Tibial artery (tissue), 4 donors: ENCODE measurements at regions not wholly inside any gene's neighbourhood (a gene's known extent, or its start where the extent isn't known, plus 50 kb on each side); places are given as distances from the start of the nearest gene placed in this dataset.

Experiments used
- DNase-seq, 2 donors: peaks; one replicate each; pipeline ENCODE4 v3.0.0-alpha.2; 2019
- H3K27ac ChIP-seq, 2 donors: fragments of 200-600 bp; sonication (generic) in 1 of 2; 1 replicate in 1 of 2; 2 replicates in 1 of 2; pipeline ENCODE4 v1.5.1; 2018 to 2019; ENCODE audit warnings: mild to moderate bottlenecking in 1 of 2
- H3K27me3 ChIP-seq, 2 donors: fragments of 200-600 bp; sonication (generic) in 1 of 2; one replicate each; pipeline versions ENCODE4 v1.5.1 to v1.6.0; 2016 to 2019
- H3K36me3 ChIP-seq, 3 donors: fragments of 200-600 bp; sonication (generic) in 2 of 3; one replicate each; pipeline ENCODE4 v1.5.1; 2016 to 2019; ENCODE audit warnings: mild to moderate bottlenecking in 2 of 3
- H3K4me1 ChIP-seq, 4 donors: fragments of 200-600 bp; sonication (generic) in 2 of 4; 1 replicate in 3 of 4; 2 replicates in 1 of 4; pipeline ENCODE4 v1.5.1; 2016 to 2019
- H3K4me3 ChIP-seq, 2 donors: fragments of 200-600 bp; sonication (generic) in 1 of 2; 1 replicate in 1 of 2; 2 replicates in 1 of 2; pipeline ENCODE4 v1.5.1; 2018 to 2019; ENCODE audit warnings: mild to moderate bottlenecking in 2 of 2
- H3K9me3 ChIP-seq, 3 donors: fragments of 200-600 bp; sonication (generic) in 1 of 3; one replicate each; pipeline ENCODE4 v1.5.1; 2016 to 2019
- CTCF ChIP-seq, 2 experiments: fragments of 200-600 bp in 1 of 2; fragments of 450-650 bp in 1 of 2; IDR thresholded peaks; one replicate each; pipeline ENCODE4 v1.5.1; 2017 to 2019; ENCODE audit warnings: antibody characterized with exemption in 2 of 2, mild to moderate bottlenecking in 1 of 2, moderate library complexity in 1 of 2
- intact Hi-C: fragments of 100-400 bp; cut with DNase I; formaldehyde crosslinking; loops from one replicate; pipeline ENCODE4 v1.15.0; 2023; ENCODE audit warnings: low total_unique reads

GRCh38 chr4:163612762-163613161, 118.3 kb downstream of the TMA16 start:
- Histone ChIP-seq H3K4me1 (no peaks in the 10 kb centered on the region), H3K27me3 (no peaks in the 10 kb centered on the region), H3K4me3 (peak overlapping the region; percentile 19 to 20), H3K27ac (no peak overlapping the region), H3K36me3 (no peaks in the 10 kb centered on the region), H3K9me3 (no peaks in the 10 kb centered on the region)
- intact Hi-C loops, result no loop called here
- DNase-seq, result no peak
- TF ChIP-seq CTCF (IDR thresholded peaks at IDR 0.05), result no peak

GRCh38 chr4:163613383-163613782, 118.9 kb downstream of the TMA16 start:
- no peak for DNase-seq
- H3K36me3 ChIP-seq, result no peaks in the 10 kb centered on the region
- intact Hi-C loops, result no loop called here
- TF ChIP-seq CTCF (IDR thresholded peaks at IDR 0.05), result no peak
- H3K4me3 ChIP-seq, result peak overlapping the region; percentile 19 to 20
- H3K27ac ChIP-seq, result no peak overlapping the region
- no peaks in the 10 kb centered on the region for H3K9me3 ChIP-seq
- no peaks in the 10 kb centered on the region for H3K27me3 ChIP-seq
- no peaks in the 10 kb centered on the region for H3K4me1 ChIP-seq

GRCh38 chr4:163614866-163615265, 120.4 kb downstream of the TMA16 start:
- intact Hi-C loops, result no loop called here
- TF ChIP-seq CTCF (IDR thresholded peaks at IDR 0.05), result no peak
- H3K4me1 ChIP-seq, result no peaks in the 10 kb centered on the region
- no peak for DNase-seq
- no peaks in the 10 kb centered on the region for H3K9me3 ChIP-seq
- no peaks in the 10 kb centered on the region for H3K36me3 ChIP-seq
- no peak overlapping the region for H3K27ac ChIP-seq
- no peak overlapping the region for H3K4me3 ChIP-seq
- H3K27me3 ChIP-seq, result no peaks in the 10 kb centered on the region

GRCh38 chr4:163618845-163619244, 124.4 kb downstream of the TMA16 start:
- H3K27me3 ChIP-seq, result no peaks in the 10 kb centered on the region
- H3K4me3 ChIP-seq, result no peak overlapping the region
- intact Hi-C loops, result no loop called here
- no peaks in the 10 kb centered on the region for H3K9me3 ChIP-seq
- no peaks in the 10 kb centered on the region for H3K36me3 ChIP-seq
- no peaks in the 10 kb centered on the region for H3K4me1 ChIP-seq
- no peak for DNase-seq
- H3K27ac ChIP-seq, result no peak overlapping the region
- TF ChIP-seq CTCF (IDR thresholded peaks at IDR 0.05), result no peak

- Histone ChIP-seq H3K9me3 (no peaks in the 10 kb centered on the region), H3K4me1 (no peaks in the 10 kb centered on the region), H3K4me3 (no peak overlapping the region), H3K36me3 (no peaks in the 10 kb centered on the region), H3K27ac (no peak overlapping the region), H3K27me3 (no peaks in the 10 kb centered on the region)
- DNase-seq, result no peak
- no peak for TF ChIP-seq CTCF (IDR thresholded peaks at IDR 0.05)
- intact Hi-C loops, result no loop called here
Measured at GRCh38 chr4:163620738-163621137, 126.2 kb downstream of the TMA16 start.

- H3K4me1 ChIP-seq, result no peaks in the 10 kb centered on the region
- no peak for TF ChIP-seq CTCF (IDR thresholded peaks at IDR 0.05)
- no peak overlapping the region for H3K4me3 ChIP-seq
- intact Hi-C loops, result no loop called here
- H3K27ac ChIP-seq, result no peak overlapping the region
- no peak for DNase-seq
- H3K36me3 ChIP-seq, result no peaks in the 10 kb centered on the region
- no peaks in the 10 kb centered on the region for H3K9me3 ChIP-seq
- no peaks in the 10 kb centered on the region for H3K27me3 ChIP-seq
Measured at GRCh38 chr4:163621821-163622220, 127.3 kb downstream of the TMA16 start.
